ENCODE measurements at regions not wholly inside any gene's neighbourhood (a gene's known extent, or its start where the extent isn't known, plus 50 kb on each side); places are given as distances from the start of the nearest gene placed in this dataset.

DNA sequence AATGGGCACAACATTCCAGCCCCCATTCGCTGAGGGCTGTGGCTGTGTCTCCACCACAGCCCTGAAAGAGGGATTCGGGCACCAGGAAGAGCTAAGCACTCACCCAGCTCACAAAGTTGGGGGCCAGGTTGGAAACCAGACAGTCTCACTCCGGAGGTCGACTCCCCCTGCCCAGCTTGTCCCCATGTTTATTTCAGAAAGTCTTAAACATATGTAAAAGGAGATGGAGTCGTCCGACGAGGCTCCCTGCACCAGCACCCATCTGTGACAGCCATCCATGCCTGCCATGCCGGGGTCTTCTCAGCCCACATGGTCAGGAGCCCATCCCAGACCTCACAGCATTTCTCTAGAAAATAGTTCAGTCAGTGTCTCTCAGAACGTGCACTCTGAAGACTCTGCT lies 63.6 kb upstream of the STX16 start:
- Histone ChIP-seq H3K27ac (no peak overlapping the region), H3K4me1 (no peaks in the 10 kb centered on the region), H3K36me3 (no peaks in the 10 kb centered on the region), H3K4me3 (no peak overlapping the region), H3K9me3 (no peaks in the 10 kb centered on the region), H3K27me3 (ENCODE audit: low read depth) (peaks cover 6% of the 10 kb centered on the region)
- no peak for ATAC-seq
- TF ChIP-seq, protein P1, sequence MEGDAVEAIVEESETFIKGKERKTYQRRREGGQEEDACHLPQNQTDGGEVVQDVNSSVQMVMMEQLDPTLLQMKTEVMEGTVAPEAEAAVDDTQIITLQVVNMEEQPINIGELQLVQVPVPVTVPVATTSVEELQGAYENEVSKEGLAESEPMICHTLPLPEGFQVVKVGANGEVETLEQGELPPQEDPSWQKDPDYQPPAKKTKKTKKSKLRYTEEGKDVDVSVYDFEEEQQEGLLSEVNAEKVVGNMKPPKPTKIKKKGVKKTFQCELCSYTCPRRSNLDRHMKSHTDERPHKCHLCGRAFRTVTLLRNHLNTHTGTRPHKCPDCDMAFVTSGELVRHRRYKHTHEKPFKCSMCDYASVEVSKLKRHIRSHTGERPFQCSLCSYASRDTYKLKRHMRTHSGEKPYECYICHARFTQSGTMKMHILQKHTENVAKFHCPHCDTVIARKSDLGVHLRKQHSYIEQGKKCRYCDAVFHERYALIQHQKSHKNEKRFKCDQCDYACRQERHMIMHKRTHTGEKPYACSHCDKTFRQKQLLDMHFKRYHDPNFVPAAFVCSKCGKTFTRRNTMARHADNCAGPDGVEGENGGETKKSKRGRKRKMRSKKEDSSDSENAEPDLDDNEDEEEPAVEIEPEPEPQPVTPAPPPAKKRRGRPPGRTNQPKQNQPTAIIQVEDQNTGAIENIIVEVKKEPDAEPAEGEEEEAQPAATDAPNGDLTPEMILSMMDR (IDR thresholded peaks at IDR 0.05), result no peak
- DNase-seq, result no peak
- intact Hi-C loops (cut with DNase I), result no loop called here

DNA sequence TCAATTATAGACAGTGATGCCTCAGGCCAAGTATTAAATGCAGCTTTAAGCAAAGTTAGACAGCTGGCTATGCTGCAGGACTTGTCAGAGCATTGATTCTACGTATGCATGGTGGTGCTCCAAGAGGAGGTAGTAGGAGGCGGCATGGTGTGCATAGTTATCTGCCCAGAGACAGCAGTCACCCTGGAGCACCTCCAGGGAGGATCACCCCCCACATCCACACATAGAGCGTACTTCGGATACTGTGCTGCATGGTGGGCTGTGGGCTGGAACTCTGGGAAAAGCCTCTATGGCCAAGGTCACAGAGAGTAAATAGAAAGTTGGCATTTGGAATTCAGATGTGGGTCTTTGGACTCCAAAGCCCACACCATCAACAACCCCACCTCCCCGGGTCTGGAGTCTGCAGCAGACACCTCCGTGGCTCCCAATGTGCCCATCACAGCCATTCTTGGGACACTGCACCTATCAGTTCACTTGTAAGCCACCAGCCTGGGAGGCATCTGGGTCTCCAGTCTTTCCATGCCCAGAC lies 64.5 kb upstream of the STX16 start:
- Histone ChIP-seq H3K36me3 (no peaks in the 10 kb centered on the region), H3K27ac (no peak overlapping the region), H3K27me3 (ENCODE audit: low read depth) (peaks cover 5% of the 10 kb centered on the region), H3K9me3 (no peaks in the 10 kb centered on the region), H3K4me1 (no peaks in the 10 kb centered on the region), H3K4me3 (no peak overlapping the region)
- TF ChIP-seq, protein P1 (IDR thresholded peaks at IDR 0.05), result no peak
- DNase-seq (no peak), ATAC-seq (no peak)
- intact Hi-C loops (cut with DNase I), result no loop called here

DNA sequence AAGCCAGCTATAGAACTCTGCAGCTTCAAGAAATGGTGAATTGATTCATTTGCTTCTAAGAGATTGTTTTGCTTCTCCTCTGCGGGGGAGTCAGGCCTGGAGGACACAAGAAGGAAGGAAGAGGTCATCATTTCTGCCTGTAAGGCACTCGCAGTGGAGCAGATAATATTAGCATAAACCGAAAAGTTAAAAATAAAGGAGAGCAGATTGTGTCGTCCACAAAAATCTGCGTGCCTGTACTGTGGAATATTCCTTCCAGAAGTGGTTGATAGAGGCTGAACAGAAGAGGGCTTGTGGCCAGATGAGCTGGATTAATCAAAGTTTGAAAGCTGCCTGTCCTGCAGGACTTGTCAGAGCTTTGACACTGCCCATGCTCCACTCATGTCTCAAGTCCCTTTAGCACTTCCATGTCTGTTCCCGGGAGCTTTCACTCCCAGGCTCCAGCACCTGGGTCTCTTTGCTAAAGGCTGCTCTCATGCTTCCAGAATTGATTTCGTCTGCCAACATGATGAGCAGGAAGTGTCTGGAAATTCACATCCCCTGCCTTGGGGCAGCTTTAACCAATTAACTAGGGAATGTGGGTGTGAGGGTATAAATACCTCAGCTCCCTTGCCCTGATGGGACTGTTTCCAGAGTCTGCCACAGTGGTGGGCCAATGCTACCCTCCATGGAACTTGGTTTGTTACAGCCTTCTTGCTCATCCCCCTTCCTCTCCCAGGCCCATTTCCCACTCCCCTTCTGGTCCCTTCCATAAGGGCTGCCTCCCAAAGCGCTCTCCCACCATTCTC lies 65.1 kb upstream of the STX16 start:
- intact Hi-C loops (cut with DNase I), result no loop called here

DNA sequence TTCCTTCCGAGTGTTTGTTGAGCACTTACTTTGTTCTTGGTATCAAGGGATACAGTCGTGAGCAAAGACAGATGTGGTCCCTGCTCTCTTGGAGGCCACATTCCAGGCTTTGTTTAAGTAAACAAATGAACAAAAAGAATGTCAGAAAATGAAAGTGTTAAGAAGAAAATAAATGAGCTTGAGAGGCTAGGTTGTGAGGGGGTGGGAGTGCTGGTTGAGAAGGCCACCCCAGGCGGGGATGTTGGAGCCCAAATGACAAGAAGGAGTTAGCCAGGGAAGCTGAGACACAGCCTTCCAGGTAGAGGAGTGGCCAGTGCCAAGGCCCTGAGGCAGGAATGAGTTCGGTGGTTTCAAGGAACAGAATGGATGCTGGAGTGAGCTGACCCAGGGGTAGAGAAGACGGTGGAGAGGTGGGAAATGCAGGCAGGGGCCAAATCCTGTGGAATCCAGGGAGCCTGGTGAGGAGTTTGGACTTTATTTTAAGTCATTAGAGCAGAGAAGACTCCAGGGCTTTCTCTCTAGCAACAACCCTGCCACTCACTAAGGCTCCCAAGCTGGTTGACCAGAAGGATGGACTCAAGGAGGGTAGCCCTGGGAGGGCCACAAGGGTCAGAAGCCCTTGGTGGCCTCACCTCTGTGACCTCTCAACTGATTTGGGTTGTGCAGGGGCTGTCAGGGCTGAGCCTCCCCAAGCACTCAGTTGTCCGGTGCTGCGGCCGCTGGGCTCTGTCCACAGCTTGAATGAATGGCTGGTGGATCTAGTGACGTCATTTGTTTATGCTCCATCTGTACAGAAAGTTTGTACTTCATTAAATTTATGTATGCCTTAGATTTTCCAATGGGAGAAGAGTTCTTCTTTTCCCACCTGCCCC lies 66.0 kb upstream of the STX16 start:
- Histone ChIP-seq H3K9me3 (no peaks in the 10 kb centered on the region), H3K4me3 (no peak overlapping the region), H3K4me1 (no peaks in the 10 kb centered on the region), H3K27ac (no peak overlapping the region), H3K27me3 (ENCODE audit: low read depth) (no peaks in the 10 kb centered on the region), H3K36me3 (no peaks in the 10 kb centered on the region)
- TF ChIP-seq, protein P1 (IDR thresholded peaks at IDR 0.05), result no peak
- intact Hi-C loops (cut with DNase I), result no loop called here
- DNase-seq (no peak), ATAC-seq (no peak)

More for the DNA sequence above, 65.1 kb upstream of the STX16 start:
- H3K27ac ChIP-seq, result no peak overlapping the region
- no peaks in the 10 kb centered on the region for H3K4me1 ChIP-seq
- no peak overlapping the region for H3K4me3 ChIP-seq
- TF ChIP-seq, protein P1 (IDR thresholded peaks at IDR 0.05), result no peak
- H3K27me3 ChIP-seq (ENCODE audit: low read depth), result no peaks in the 10 kb centered on the region
- H3K36me3 ChIP-seq, result no peaks in the 10 kb centered on the region
- no peaks in the 10 kb centered on the region for H3K9me3 ChIP-seq
- no peak for DNase-seq
- ATAC-seq, result no peak

DNA sequence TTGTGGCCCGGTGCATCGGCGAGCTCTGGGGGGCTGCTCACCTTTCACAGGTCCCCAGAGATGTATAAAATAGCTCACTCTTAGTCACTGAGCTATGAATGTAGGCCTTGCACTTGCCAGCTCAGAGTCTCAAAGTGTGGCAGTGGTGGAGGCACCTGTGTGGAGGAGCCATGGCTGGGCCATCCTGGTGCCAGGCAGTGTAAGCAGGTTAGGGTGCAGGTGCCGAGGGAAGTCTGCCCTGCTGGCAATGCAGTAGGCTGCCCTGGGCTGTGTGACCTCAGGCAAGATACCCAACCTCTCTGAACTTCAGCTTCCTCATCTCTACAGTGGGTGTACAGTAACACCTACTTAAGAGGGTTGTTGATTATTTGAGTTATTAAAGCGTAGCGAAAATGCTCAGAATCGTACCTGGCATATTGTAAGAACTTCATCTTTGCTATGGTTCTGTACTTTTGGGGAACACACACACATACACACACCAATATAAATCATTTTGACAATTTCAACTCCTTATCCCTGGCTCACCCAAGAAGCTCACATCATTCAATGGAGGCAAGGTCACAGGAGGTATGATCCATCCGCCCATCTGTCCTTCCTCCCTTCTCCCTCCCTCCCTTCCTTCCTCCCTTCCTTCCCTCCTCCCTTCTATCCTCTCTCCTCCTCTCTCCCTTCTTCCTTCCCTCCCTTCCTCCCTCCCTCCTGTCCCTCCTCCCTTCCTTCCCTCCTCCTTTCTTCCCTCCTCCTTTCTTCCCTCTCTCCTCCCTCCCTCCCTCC lies 66.8 kb upstream of the STX16 start:
- TF ChIP-seq, protein P1 (IDR thresholded peaks at IDR 0.05), result no peak
- H3K4me3 ChIP-seq, result no peak overlapping the region
- ATAC-seq, result no peak
- no peaks in the 10 kb centered on the region for H3K9me3 ChIP-seq
- no peak for DNase-seq
- no peaks in the 10 kb centered on the region for H3K4me1 ChIP-seq
- H3K36me3 ChIP-seq, result no peaks in the 10 kb centered on the region
- H3K27ac ChIP-seq, result no peak overlapping the region
- peaks cover 4% of the 10 kb centered on the region for H3K27me3 ChIP-seq (ENCODE audit: low read depth)
- intact Hi-C loops (cut with DNase I), result no loop called here
